ENCODE measurements at regions not wholly inside any gene's neighbourhood (a gene's known extent, or its start where the extent isn't known, plus 50 kb on each side); places are given as distances from the start of the nearest gene placed in this dataset.
A peak's percentile ranks its signal among the peaks of the same experiment; 100 is the strongest.

GRCh38 chr22:47395481-47395880 is 633.0 kb downstream of the TBC1D22A start:
- Histone ChIP-seq H3K4me3 (no peak overlapping the region), H3K9me3 (no peaks in the 10 kb centered on the region), H3K27ac (no peak overlapping the region), H3K27me3 (peaks cover 0 to 12% (median 0%) of the 10 kb centered on the region in 3 donors), H3K4me1 (peaks cover 0 to 3% (median 0%) of the 10 kb centered on the region in 4 donors), H3K36me3 (no peaks in the 10 kb centered on the region)
- peak in 1 of 2 donors; percentile 74 for DNase-seq
- TF ChIP-seq CTCF (IDR thresholded peaks at IDR 0.05) (no peak), EP300 (IDR thresholded peaks at IDR 0.05) (no peak), POLR2AphosphoS5 (IDR thresholded peaks at IDR 0.05) (no peak), POLR2A (IDR thresholded peaks at IDR 0.05) (no peak)
- 7 to 29% (median 14%) methylated on average over 8 of the region's 8 CpGs for WGBS, 5 donors
- intact Hi-C loops (cut with DNase I; ENCODE audit: low total_unique reads) = no loop called here

GRCh38 chr22:47394504-47395440 is 632.3 kb downstream of the TBC1D22A start:
- Histone ChIP-seq H3K36me3 (no peaks in the 10 kb centered on the region), H3K9me3 (no peaks in the 10 kb centered on the region), H3K4me3 (no peak overlapping the region), H3K27ac (no peak overlapping the region), H3K4me1 (peaks cover 0 to 3% (median 0%) of the 10 kb centered on the region in 4 donors), H3K27me3 (peaks cover 0 to 12% (median 0%) of the 10 kb centered on the region in 3 donors)
- 57 to 71% (median 63%) methylated on average over 12 of the region's 12 CpGs for WGBS, 5 donors
- TF ChIP-seq POLR2A (IDR thresholded peaks at IDR 0.05) = no peak
- TF ChIP-seq POLR2AphosphoS5 (IDR thresholded peaks at IDR 0.05) = no peak
- TF ChIP-seq EP300 (IDR thresholded peaks at IDR 0.05) = no peak
- TF ChIP-seq CTCF (IDR thresholded peaks at IDR 0.05) = no peak
- DNase-seq = no peak
- intact Hi-C loops (cut with DNase I; ENCODE audit: low total_unique reads) = no loop called here

GRCh38 chr22:47393191-47393590 is 630.7 kb downstream of the TBC1D22A start:
- Histone ChIP-seq H3K9me3 (no peaks in the 10 kb centered on the region), H3K4me1 (peaks cover 0 to 3% (median 0%) of the 10 kb centered on the region in 4 donors), H3K27ac (no peak overlapping the region), H3K36me3 (no peaks in the 10 kb centered on the region), H3K4me3 (no peak overlapping the region), H3K27me3 (peaks cover 0 to 16% (median 0%) of the 10 kb centered on the region in 3 donors)
- no peak for DNase-seq
- intact Hi-C loops (cut with DNase I; ENCODE audit: low total_unique reads) = no loop called here
- TF ChIP-seq CTCF (IDR thresholded peaks at IDR 0.05) (no peak), POLR2A (IDR thresholded peaks at IDR 0.05) (no peak), EP300 (IDR thresholded peaks at IDR 0.05) (no peak), POLR2AphosphoS5 (IDR thresholded peaks at IDR 0.05) (no peak)
- WGBS, 5 donors = 82 to 92% (median 87%) methylated on average over 9 of the region's 9 CpGs

- Histone ChIP-seq H3K36me3 (no peaks in the 10 kb centered on the region), H3K9me3 (no peaks in the 10 kb centered on the region), H3K27ac (no peak overlapping the region), H3K27me3 (peaks cover 0 to 21% (median 0%) of the 10 kb centered on the region in 3 donors), H3K4me3 (no peak overlapping the region), H3K4me1 (peaks cover 0 to 3% (median 0%) of the 10 kb centered on the region in 4 donors)
- WGBS, 5 donors = 71 to 88% (median 84%) methylated on average over 6 to 8 of the region's 8 CpGs
- no peak for DNase-seq
- intact Hi-C loops (cut with DNase I; ENCODE audit: low total_unique reads) = no loop called here
- TF ChIP-seq POLR2A (IDR thresholded peaks at IDR 0.05) (no peak), POLR2AphosphoS5 (IDR thresholded peaks at IDR 0.05) (no peak), CTCF (IDR thresholded peaks at IDR 0.05) (no peak), EP300 (IDR thresholded peaks at IDR 0.05) (no peak)
Observed at GRCh38 chr22:47392729-47393128, 630.3 kb downstream of the TBC1D22A start.
